RWPE2 (cell line): ENCODE measurements at regions not wholly inside any gene's neighbourhood (a gene's known extent, or its start where the extent isn't known, plus 50 kb on each side); places are given as distances from the start of the nearest gene placed in this dataset.

Source experiments
- ATAC-seq: fragments of 200-7000 bp; cut with Tn5 transposase; 3 replicates; pipeline ENCODE4 v1.9.1; 2021; ENCODE audit warnings: low read depth
- DNase-seq: peaks from one replicate; pipeline ENCODE4 v3.0.0-alpha.2; 2020; ENCODE audit warnings: low spot score
- H3K27ac ChIP-seq: fragments of 450-650 bp; 2 replicates; pipeline ENCODE4 v1.5.1; 2017; ENCODE audit warnings: mild to moderate bottlenecking; ENCODE audit not compliant: poor library complexity, severe bottlenecking
- H3K27me3 ChIP-seq: fragments of 250-450 bp; sonication (Bioruptor Pico); 2 replicates; pipeline ENCODE4 v1.5.1; 2021; ENCODE audit warnings: mild to moderate bottlenecking, moderate library complexity; ENCODE audit not compliant: insufficient read depth, poor library complexity, severe bottlenecking
- H3K36me3 ChIP-seq: fragments of 250-450 bp; sonication (Bioruptor Pico); 2 replicates; pipeline ENCODE4 v1.5.1; 2020; ENCODE audit warnings: low read depth, mild to moderate bottlenecking, moderate library complexity
- H3K4me1 ChIP-seq: fragments of 250-450 bp; sonication (Bioruptor Pico); 2 replicates; pipeline ENCODE4 v1.5.1; 2021; ENCODE audit warnings: mild to moderate bottlenecking, moderate library complexity; ENCODE audit not compliant: insufficient read depth, poor library complexity, severe bottlenecking
- H3K4me3 ChIP-seq: fragments of 250-450 bp; sonication (Bioruptor Pico); 2 replicates; pipeline ENCODE4 v1.5.1; 2021; ENCODE audit warnings: mild to moderate bottlenecking, moderate library complexity; ENCODE audit not compliant: severe bottlenecking
- H3K9me3 ChIP-seq: fragments of 250-450 bp; sonication (Bioruptor Pico); 2 replicates; pipeline ENCODE4 v1.5.1; 2021; ENCODE audit warnings: mild to moderate bottlenecking, moderate library complexity; ENCODE audit not compliant: severe bottlenecking
- CTCF ChIP-seq: fragments of 450-650 bp; IDR thresholded peaks from one replicate; pipeline ENCODE4 v1.5.1; 2017; ENCODE audit warnings: mild to moderate bottlenecking, moderate library complexity; ENCODE audit not compliant: poor library complexity, severe bottlenecking

- no peaks in the 10 kb centered on the region for H3K9me3 ChIP-seq
- ATAC-seq (no peak), DNase-seq (no peak)
- H3K27ac ChIP-seq, result no peak overlapping the region
- H3K4me3 ChIP-seq, result no peak overlapping the region
- no peak for TF ChIP-seq CTCF
- H3K36me3 ChIP-seq, result no peaks in the 10 kb centered on the region
- H3K4me1 ChIP-seq, result no peaks in the 10 kb centered on the region
- H3K27me3 ChIP-seq, result no peaks in the 10 kb centered on the region
These were observed 85.1 kb upstream of the BMPER start for GRCh38 chr7:33820206-33820605.

- no peaks in the 10 kb centered on the region for H3K9me3 ChIP-seq
- no peaks in the 10 kb centered on the region for H3K36me3 ChIP-seq
- TF ChIP-seq CTCF, result no peak
- no peaks in the 10 kb centered on the region for H3K27me3 ChIP-seq
- ATAC-seq (no peak), DNase-seq (no peak)
- H3K4me1 ChIP-seq, result no peaks in the 10 kb centered on the region
- H3K27ac ChIP-seq, result no peak overlapping the region
- H3K4me3 ChIP-seq, result no peak overlapping the region
These were observed 83.4 kb upstream of the BMPER start for GRCh38 chr7:33821970-33822369.

- no peak overlapping the region for H3K27ac ChIP-seq
- no peaks in the 10 kb centered on the region for H3K36me3 ChIP-seq
- TF ChIP-seq CTCF, result no peak
- DNase-seq (no peak), ATAC-seq (no peak)
- no peaks in the 10 kb centered on the region for H3K9me3 ChIP-seq
- H3K27me3 ChIP-seq, result no peaks in the 10 kb centered on the region
- H3K4me1 ChIP-seq, result no peaks in the 10 kb centered on the region
- H3K4me3 ChIP-seq, result no peak overlapping the region
These were observed 81.4 kb upstream of the BMPER start for GRCh38 chr7:33823913-33824312.

- H3K27me3 ChIP-seq, result no peaks in the 10 kb centered on the region
- H3K4me3 ChIP-seq, result no peak overlapping the region
- H3K36me3 ChIP-seq, result no peaks in the 10 kb centered on the region
- no peak for DNase-seq
- H3K9me3 ChIP-seq, result no peaks in the 10 kb centered on the region
- H3K27ac ChIP-seq, result no peak overlapping the region
- TF ChIP-seq CTCF, result no peak
- ATAC-seq, result no peak
- H3K4me1 ChIP-seq, result no peaks in the 10 kb centered on the region
These were observed 80.4 kb upstream of the BMPER start for GRCh38 chr7:33824911-33825459.

GRCh38 chr7:33825644-33826043 lies 79.7 kb upstream of the BMPER start:
- ATAC-seq, result no peak
- TF ChIP-seq CTCF, result no peak

More at GRCh38 chr7:33825644-33826043, 79.7 kb upstream of the BMPER start:
- Histone ChIP-seq H3K27ac (no peak overlapping the region), H3K4me3 (no peak overlapping the region), H3K27me3 (no peaks in the 10 kb centered on the region), H3K36me3 (no peaks in the 10 kb centered on the region), H3K9me3 (no peaks in the 10 kb centered on the region), H3K4me1 (no peaks in the 10 kb centered on the region)
- no peak for DNase-seq
